Activated T-helper 2 cell treated with anti-CD3 and anti-CD28 coated beads, Interferon-gamma antibody, Interleukin-2, Interleukin-4, amounts not matched to agents 10 μg/mL and 5 μg/mL and 100 μg/mL, durations not matched to agents 14 hours and 24 hours and 36 hours (primary cell): ENCODE measurements at regions not wholly inside any gene's neighbourhood (a gene's known extent, or its start where the extent isn't known, plus 50 kb on each side); places are given as distances from the start of the nearest gene placed in this dataset.

Experiments
- DNase-seq: peaks from one replicate; pipeline ENCODE4 v3.0.0; 2021; ENCODE audit warnings: low spot score
- H3K27ac Mint-ChIP-seq: one replicate; pipeline ENCODE4 v1.8.0; 2021; ENCODE audit warnings: mixed read lengths
- H3K27me3 Mint-ChIP-seq: one replicate; pipeline ENCODE4 v1.8.0; 2021; ENCODE audit warnings: low read depth, mixed read lengths
- H3K36me3 Mint-ChIP-seq: one replicate; pipeline ENCODE4 v1.8.0; 2021; ENCODE audit warnings: low read depth, mixed read lengths
- H3K4me1 Mint-ChIP-seq: one replicate; pipeline ENCODE4 v1.8.0; 2021; ENCODE audit warnings: low read depth, mixed read lengths
- H3K4me3 Mint-ChIP-seq: one replicate; pipeline ENCODE4 v1.8.0; 2021; ENCODE audit warnings: low read depth, mild to moderate bottlenecking, moderate library complexity, mixed read lengths
- H3K9me3 Mint-ChIP-seq: one replicate; pipeline ENCODE4 v1.8.0; 2021; ENCODE audit warnings: mixed read lengths
- intact Hi-C: fragments of 100-400 bp; cut with micrococcal nuclease; formaldehyde crosslinking; loops from one replicate; pipeline ENCODE4 v1.15.1; 2023

- no peaks in the 10 kb centered on the region for H3K9me3 Mint-ChIP-seq
- intact Hi-C loops, result no loop called here
- H3K4me1 Mint-ChIP-seq, result no peaks in the 10 kb centered on the region
- no peak overlapping the region for H3K4me3 Mint-ChIP-seq
- no peak overlapping the region for H3K27ac Mint-ChIP-seq
- no peak for DNase-seq
- H3K27me3 Mint-ChIP-seq, result no peaks in the 10 kb centered on the region
- no peaks in the 10 kb centered on the region for H3K36me3 Mint-ChIP-seq
Measured at GRCh38 chr10:35720366-35720765, 78.3 kb upstream of the FZD8 start.

- intact Hi-C loops, result no loop called here
- no peak overlapping the region for H3K4me3 Mint-ChIP-seq
Measured at GRCh38 chr10:35716776-35717175, 74.7 kb upstream of the FZD8 start.

DNA sequence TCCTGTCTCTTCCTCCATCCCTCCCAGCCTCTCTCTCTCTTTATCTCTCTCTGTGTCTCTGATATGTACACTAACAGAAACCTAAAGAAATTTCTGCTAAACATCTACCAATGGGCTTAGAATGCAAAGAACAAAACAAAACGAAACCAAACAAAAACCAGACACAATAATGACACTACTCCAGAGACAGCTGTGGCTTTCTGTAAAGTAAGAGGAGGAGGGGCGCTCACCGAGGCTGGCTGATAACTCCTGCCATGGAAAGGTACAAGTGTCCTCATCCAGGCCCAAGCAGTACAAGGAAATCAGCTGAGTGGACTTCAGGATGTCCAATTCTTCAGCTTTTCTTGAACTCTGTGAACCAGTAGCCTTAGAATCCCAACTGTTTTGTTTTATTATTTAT lies 70.4 kb upstream of the FZD8 start:
- no peak overlapping the region for H3K27ac Mint-ChIP-seq
- DNase-seq, result no peak
- H3K36me3 Mint-ChIP-seq, result no peaks in the 10 kb centered on the region
- H3K9me3 Mint-ChIP-seq, result no peaks in the 10 kb centered on the region
- no peak overlapping the region for H3K4me3 Mint-ChIP-seq
- intact Hi-C loops, result no loop called here
- H3K4me1 Mint-ChIP-seq, result no peaks in the 10 kb centered on the region
- no peaks in the 10 kb centered on the region for H3K27me3 Mint-ChIP-seq

More at GRCh38 chr10:35716776-35717175, 74.7 kb upstream of the FZD8 start:
- Mint-ChIP-seq H3K9me3 (no peaks in the 10 kb centered on the region), H3K36me3 (no peaks in the 10 kb centered on the region), H3K27me3 (no peaks in the 10 kb centered on the region), H3K27ac (no peak overlapping the region), H3K4me1 (no peaks in the 10 kb centered on the region)
- no peak for DNase-seq

GRCh38 chr10:35711615-35712411 lies 69.7 kb upstream of the FZD8 start:
- Mint-ChIP-seq H3K36me3 (no peaks in the 10 kb centered on the region), H3K4me3 (no peak overlapping the region), H3K27me3 (no peaks in the 10 kb centered on the region), H3K9me3 (no peaks in the 10 kb centered on the region), H3K27ac (no peak overlapping the region), H3K4me1 (no peaks in the 10 kb centered on the region)
- no peak for DNase-seq
- intact Hi-C loops, result no loop called here

DNA sequence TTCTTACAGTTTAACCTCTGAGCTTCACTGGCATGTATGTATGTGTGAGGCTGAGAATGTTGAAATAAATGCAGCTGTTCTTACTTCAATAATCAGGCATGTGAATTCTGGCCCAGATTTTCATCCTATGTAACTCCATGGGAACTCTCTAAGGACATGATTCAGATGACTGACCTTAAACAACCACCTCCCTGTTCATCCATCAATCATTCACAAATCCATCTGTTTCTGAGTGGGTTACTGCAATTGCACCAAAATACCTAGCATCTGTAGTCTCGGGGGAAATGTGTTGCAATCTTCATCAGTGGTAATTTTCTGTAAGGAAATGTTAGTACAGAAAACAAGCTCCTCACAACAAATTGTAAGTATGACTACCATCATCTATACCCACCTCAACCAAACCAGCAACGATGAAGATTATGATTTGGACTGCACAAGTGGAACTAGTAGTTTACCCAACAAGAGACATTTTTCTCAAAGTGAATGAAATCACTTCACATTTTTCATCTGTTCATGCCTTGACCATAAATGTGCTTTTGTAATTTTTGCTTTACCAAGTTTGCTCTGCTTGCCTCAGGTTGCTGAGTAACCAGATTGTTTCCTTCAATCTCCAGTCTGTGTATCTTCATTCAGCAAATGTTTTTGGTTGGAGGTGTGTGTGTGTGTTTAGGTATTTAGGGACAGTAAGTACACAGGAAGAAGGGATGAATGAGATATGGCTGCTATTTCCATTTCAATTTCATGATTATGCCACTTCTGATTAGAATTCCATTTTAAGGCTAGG lies 65.7 kb upstream of the FZD8 start:
- Mint-ChIP-seq H3K4me3 (no peak overlapping the region), H3K27me3 (no peaks in the 10 kb centered on the region), H3K36me3 (no peaks in the 10 kb centered on the region), H3K4me1 (no peaks in the 10 kb centered on the region), H3K9me3 (no peaks in the 10 kb centered on the region), H3K27ac (no peak overlapping the region)
- intact Hi-C loops, result no loop called here
- DNase-seq, result no peak

DNA sequence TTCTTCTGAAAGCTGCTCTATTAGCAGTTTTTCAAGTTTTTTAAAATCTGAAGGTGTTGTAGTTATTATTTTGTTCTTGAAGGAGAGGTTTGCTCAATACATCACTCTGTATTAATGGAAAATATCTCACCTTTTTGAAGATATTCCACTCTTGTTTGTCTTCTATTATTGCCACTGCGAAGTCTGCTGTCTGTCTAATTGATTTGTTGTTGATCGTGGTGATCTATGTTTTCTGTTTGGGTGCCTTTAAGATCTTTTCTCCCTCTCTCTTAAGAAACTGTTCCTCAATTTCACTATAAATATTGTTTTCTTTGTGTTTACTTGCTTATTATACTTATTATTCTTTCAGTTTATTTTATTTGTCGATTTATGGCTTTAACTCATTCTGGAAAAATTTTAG lies 64.9 kb upstream of the FZD8 start:
- no peaks in the 10 kb centered on the region for H3K27me3 Mint-ChIP-seq
- H3K4me1 Mint-ChIP-seq, result no peaks in the 10 kb centered on the region
- intact Hi-C loops, result no loop called here
- H3K27ac Mint-ChIP-seq, result no peak overlapping the region
- H3K4me3 Mint-ChIP-seq, result no peak overlapping the region
- no peaks in the 10 kb centered on the region for H3K36me3 Mint-ChIP-seq
- H3K9me3 Mint-ChIP-seq, result no peaks in the 10 kb centered on the region
- DNase-seq, result no peak

- no peaks in the 10 kb centered on the region for H3K27me3 Mint-ChIP-seq
- no peak overlapping the region for H3K4me3 Mint-ChIP-seq
- no peak overlapping the region for H3K27ac Mint-ChIP-seq
- no peaks in the 10 kb centered on the region for H3K9me3 Mint-ChIP-seq
- no peaks in the 10 kb centered on the region for H3K36me3 Mint-ChIP-seq
- H3K4me1 Mint-ChIP-seq, result no peaks in the 10 kb centered on the region
- intact Hi-C loops, result no loop called here
- no peak for DNase-seq
Measured at GRCh38 chr10:35705671-35706070, 63.6 kb upstream of the FZD8 start.

GRCh38 chr10:35705051-35705450 lies 63.0 kb upstream of the FZD8 start:
- H3K36me3 Mint-ChIP-seq, result no peaks in the 10 kb centered on the region
- no peak overlapping the region for H3K27ac Mint-ChIP-seq
- no peak for DNase-seq
- H3K4me3 Mint-ChIP-seq, result no peak overlapping the region
- no peaks in the 10 kb centered on the region for H3K9me3 Mint-ChIP-seq
- no peaks in the 10 kb centered on the region for H3K27me3 Mint-ChIP-seq
- H3K4me1 Mint-ChIP-seq, result no peaks in the 10 kb centered on the region
- intact Hi-C loops, result no loop called here

GRCh38 chr10:35704401-35704800 lies 62.3 kb upstream of the FZD8 start:
- no peak for DNase-seq
- no peaks in the 10 kb centered on the region for H3K4me1 Mint-ChIP-seq
- H3K36me3 Mint-ChIP-seq, result no peaks in the 10 kb centered on the region
- no peak overlapping the region for H3K4me3 Mint-ChIP-seq
- H3K27me3 Mint-ChIP-seq, result no peaks in the 10 kb centered on the region
- intact Hi-C loops, result no loop called here
- H3K27ac Mint-ChIP-seq, result no peak overlapping the region
- no peaks in the 10 kb centered on the region for H3K9me3 Mint-ChIP-seq

DNA sequence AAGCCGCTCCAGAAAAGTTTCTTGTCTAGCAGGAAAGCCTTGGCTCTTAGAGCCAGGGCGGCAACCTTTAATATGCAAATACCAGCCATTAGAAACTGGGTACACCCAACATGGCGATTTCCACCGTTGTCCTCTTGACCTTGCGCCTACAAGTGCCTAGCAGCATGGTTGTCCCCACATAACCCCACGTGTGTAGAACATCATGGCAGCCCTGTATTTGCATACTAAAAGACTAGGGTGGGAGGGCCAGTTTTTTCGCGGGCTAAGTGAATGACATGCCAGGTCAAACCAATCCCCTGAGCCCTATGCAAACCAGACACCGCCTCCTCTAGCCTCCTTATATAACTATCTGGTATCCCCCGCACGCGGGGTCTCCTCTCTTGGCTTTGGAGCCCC lies 58.4 kb upstream of the FZD8 start:
- intact Hi-C loops, result no loop called here
- Mint-ChIP-seq H3K27me3 (no peaks in the 10 kb centered on the region), H3K27ac (no peak overlapping the region), H3K9me3 (no peaks in the 10 kb centered on the region), H3K4me3 (no peak overlapping the region), H3K36me3 (no peaks in the 10 kb centered on the region), H3K4me1 (no peaks in the 10 kb centered on the region)
- no peak for DNase-seq

GRCh38 chr10:35699848-35700486 lies 57.9 kb upstream of the FZD8 start:
- intact Hi-C loops, result no loop called here
- no peaks in the 10 kb centered on the region for H3K36me3 Mint-ChIP-seq
- H3K4me3 Mint-ChIP-seq, result no peak overlapping the region
- no peaks in the 10 kb centered on the region for H3K27me3 Mint-ChIP-seq
- no peaks in the 10 kb centered on the region for H3K9me3 Mint-ChIP-seq
- H3K27ac Mint-ChIP-seq, result no peak overlapping the region
- DNase-seq, result no peak
- H3K4me1 Mint-ChIP-seq, result no peaks in the 10 kb centered on the region

DNA sequence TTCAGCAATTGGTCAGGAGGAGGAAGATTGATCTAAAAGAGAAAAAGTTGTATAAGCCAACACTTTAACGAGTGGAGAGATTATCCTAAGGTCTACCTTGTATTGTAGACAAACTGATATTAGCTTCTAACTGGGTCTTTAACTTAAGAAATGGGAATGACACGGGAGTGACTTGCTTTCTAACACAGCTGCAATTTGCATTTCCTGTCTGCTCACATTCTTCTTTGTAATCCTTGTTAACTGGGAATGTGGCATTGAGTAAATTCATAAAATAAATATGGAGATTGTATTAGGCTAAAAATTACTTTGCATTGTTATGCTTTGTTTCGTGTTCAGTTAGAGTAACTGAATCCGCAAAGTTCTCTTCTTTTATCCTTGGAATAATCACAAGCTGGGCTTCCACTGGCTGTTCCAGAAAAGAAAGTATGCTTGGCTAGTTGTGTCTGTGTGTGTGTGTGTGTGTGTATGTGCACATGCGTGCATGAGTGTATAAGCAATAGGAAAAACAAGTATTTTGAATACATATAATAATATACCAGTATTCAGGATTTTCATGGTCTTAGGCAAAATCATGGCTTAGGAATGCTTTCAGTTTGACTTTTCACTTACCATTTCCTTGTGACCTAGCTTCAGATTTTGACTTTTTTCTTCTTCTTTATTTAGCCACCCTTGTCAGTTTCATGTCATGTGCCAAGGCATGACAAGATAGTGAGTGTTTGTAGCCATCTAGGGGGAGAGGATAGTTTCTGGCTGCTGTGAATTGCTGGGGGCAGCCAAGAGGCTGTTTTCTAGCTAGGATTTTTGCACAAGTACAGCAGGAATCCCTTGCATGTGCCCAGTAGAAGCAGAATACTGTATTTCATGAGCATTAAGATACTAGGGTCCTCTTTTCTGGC lies 54.5 kb upstream of the FZD8 start:
- no peaks in the 10 kb centered on the region for H3K36me3 Mint-ChIP-seq
- no peak for DNase-seq
- H3K4me1 Mint-ChIP-seq, result no peaks in the 10 kb centered on the region
- H3K27me3 Mint-ChIP-seq, result no peaks in the 10 kb centered on the region
- no peak overlapping the region for H3K4me3 Mint-ChIP-seq
- H3K27ac Mint-ChIP-seq, result no peak overlapping the region
- intact Hi-C loops, result no loop called here
- H3K9me3 Mint-ChIP-seq, result no peaks in the 10 kb centered on the region
